HG03135 (cell line): ENCODE measurements at regions not wholly inside any gene's neighbourhood (a gene's known extent, or its start where the extent isn't known, plus 50 kb on each side); places are given as distances from the start of the nearest gene placed in this dataset.

ENCODE experiments used
- ATAC-seq: cut with Tn5 transposase; IDR thresholded peaks from one replicate; pipeline ENCODE4 v1.9.1; 2021; ENCODE audit warnings: mild to moderate bottlenecking, moderate library complexity; ENCODE audit not compliant: unreplicated experiment

DNA sequence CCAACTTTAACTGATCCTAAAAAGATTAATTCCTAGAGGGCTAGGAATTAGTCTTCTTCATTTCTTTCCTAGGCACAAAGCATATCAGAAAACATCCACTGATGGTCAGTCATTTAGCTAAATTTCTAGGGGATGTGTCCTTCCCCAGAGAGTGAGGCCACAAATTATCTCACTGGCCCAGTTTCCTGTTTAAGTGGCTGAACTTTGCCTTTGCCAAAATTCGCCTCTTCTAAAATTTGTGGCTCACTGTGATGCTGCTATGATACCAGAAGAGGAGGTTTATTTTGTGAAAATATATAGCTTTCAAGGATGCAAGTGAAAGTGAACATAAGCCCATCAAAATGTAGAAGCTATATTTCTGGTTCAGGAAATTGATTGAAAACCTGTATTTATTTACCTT, 98.1 kb upstream of the FER start:
- no peak for ATAC-seq

DNA sequence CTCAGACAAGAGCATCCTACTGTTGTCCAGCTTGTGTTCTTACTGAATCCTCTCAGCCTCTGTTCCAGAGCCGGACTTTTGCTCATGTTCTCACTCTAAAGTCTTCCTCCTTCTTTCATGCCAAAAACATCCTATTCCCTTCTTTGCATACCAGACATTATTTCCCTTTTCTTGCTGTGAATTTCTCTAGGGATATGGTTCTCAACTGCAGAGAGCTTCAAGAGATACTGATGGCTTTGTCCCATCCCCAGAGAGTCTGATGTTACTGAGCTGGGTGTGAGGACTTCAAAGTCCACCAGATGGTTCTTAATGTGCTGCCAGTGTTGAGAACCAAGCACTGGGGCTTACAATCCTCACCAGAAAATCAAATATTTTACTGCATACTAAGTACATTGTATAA, 98.6 kb upstream of the FER start:
- ATAC-seq: no peak

DNA sequence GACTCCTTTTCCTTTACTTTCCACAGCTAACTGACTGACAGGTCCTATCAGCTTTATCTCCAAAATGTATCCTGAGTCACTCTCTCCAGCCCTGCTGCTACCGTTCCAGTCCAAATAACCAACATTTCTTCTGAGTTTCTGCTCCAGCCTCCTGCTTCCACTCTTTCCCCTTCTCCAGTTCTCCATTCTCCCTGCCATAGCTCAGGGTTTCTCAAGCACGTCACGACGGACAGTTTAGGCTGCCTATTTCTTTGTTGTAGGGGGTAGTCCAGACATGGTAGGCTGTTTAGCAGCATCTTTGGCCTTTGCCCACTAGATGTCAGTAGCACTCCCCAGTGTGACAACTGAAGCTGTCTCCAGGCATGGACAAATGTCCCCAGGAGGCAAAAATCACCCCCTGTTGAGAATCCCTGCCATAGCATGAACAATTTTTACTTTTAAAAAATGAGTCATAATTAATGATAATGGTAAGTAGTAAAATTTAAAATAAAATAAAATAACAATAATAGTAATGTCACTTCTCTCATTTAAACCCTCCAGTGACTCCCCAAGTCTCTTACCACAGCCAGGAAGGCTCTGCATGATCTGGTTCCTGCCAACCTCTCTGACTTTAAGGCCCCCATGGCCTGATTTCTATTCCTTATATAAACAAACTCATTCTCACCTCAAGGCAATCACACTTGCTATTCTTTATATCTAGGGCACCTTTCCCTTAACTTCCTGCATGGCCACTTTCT, 105.4 kb upstream of the FER start:
- ATAC-seq: peak; percentile 99

- ATAC-seq: no peak
These were observed 106.1 kb upstream of the FER start for GRCh38 chr5:108641596-108641995.

GRCh38 chr5:108639366-108639765, 108.3 kb upstream of the FER start:
- no peak for ATAC-seq

GRCh38 chr5:108638021-108638420, 109.7 kb upstream of the FER start:
- ATAC-seq: no peak

DNA sequence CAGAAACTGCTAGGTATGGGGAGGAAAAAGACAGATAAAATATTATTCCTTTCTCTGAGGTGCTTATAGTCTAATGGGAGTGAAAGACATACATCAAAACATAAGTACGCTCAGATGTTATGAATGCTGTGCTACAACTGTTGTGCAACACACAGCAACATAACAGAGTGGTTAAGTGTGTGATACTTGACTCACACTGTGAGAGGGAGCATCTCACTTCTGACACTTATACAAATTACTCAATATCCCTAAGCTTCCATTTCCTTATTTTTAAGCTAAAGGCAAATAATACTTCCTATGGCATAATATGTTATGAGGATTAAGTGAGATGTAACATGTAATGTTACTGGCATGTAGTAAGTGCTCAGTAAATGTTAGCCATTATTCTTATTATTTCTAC, 110.6 kb upstream of the FER start:
- ATAC-seq: no peak

DNA sequence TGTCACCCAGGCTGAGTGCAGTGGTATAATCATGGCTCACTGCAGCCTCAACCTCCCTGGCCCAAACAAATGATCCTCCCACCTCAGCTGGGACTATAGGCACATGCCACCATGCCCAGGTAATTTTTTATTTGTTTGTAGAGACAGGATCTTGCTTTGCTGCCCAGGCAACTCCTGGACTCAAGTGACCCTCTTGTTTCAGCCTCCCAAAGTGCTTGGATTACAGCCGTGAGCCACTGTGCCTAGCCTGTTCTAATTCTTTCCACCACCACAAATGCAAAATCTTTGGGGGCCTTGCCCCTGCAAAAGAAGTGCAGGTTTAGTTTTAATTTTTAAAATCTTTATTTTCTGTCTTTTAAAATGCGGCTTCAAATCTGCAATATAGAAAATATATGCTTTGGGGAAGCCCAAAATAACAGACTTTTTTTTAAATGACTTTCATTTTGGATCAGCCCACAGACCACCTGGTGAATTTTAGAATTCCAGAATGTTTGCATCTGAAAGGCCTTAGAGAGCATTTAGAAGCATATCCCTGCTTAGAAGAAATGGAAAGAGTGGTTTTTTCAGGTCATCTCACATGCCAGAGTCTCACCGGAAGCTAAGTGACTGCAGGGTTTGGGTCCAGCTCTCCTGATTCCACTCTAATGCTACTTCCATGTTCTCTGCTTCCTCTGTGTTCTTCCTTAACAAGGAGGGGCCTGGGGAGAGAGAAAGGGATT, 111.4 kb upstream of the FER start:
- no peak for ATAC-seq

- peak; percentile 76 for ATAC-seq
These were observed 112.9 kb upstream of the FER start for GRCh38 chr5:108634617-108635288.

DNA sequence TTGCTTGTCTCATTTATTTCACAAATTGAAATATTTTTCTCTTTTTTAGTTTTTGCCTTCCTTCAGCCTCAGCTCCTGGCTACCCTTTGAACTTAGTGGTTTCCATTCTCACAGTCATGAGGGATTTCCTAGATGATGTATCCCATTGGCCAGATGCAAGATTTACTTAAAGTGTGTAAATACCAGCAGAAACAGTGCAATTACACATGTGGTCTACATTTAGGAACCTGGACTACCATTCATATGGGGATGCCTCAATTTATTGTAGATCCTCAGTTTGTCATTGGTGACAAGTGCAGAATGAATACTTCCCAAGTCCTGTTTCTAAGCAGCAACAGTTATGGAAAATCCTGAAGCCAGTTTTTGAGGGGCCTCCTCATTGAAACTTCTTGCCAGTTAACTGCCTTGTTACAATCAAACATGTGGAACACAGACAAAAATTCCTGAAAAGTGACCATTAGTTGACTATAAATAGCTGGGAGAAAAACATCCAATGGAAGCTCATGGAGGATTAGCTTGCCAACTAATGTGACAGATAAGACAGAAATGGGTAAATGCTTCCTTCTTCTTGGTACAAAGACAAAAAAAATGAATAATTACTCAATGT, 113.6 kb upstream of the FER start:
- ATAC-seq: no peak

- no peak for ATAC-seq
These were observed 117.7 kb upstream of the FER start for GRCh38 chr5:108629779-108630528.

DNA sequence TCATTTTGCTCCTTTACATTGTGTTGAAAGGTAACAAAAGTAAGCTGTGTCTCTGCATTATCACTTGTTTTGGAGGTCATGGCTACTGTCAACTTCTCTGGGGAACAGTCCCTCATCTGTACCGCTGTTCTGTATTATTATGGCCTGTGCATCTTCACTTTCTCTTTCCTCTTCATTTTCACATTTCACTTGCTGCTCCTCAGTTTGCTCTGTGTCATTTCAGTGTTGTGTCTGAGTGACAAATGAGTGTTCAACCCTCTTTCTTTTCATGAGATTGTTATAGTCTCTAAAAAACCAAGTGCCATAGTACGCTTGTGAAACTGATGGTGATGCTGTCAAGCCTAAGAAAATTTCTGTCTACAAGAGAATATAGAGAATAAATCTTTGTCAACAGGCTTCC, 122.0 kb upstream of the FER start:
- ATAC-seq: no peak

DNA sequence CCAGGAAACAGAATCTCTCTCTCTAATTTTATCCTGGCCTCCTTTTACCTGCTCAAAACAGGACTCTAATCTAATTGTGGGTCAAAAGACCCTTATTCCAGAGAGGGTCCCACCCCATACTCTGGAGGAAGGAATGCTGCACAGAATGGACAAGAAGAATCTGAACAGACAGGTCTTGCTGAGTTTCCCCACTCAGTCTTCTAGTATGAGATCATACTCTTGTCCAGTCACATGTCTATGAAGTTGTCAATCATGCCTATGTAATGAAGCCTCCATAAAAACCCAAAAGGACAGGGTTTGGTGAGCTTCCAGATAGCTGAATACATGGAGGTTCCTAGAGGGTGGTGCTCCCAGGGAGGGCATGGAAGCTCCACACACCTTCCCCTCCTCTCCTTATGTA, 123.9 kb upstream of the FER start:
- no peak for ATAC-seq

DNA sequence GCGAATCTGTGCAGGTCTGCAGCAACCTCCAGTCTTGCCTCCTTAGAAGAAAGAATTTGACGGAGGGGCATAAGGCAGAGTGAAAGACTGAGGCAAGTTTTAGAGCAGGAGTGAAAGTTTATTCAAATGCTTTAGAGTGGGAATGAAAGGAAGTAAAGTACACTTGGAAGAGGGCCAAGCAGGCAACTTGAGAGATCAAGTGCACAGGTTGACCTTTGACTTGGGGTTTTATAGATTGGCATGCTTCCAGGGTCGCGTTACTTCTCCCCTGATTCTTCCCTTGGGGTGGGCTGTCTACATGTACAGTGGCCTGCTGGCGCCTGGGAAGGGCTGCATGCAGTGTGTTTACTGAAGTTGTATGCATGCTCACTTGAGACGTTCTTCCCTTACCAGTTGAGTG, 127.2 kb upstream of the FER start:
- no peak for ATAC-seq

DNA sequence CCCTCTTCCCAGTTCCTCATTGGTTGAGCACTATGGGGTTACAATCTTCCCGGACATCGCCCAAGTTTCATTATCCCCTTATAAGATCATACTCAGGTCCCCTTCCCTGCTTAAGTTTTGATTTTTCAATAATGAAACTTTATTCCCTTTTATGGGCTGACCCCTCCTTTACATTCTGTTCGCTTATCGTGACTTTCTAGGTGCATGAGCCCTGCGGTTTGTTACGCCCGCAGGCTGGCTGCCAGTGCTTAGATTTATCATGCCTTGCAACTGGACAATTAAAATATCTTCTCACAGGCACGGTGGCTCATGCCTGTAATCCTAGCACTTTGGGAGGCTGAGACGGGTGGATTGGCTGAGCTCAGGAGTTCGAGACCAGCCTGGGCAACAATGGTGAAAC, 127.9 kb upstream of the FER start:
- ATAC-seq: no peak

- ATAC-seq: no peak
These were observed 129.9 kb upstream of the FER start for GRCh38 chr5:108617467-108618435.

- no peak for ATAC-seq
These were observed 132.5 kb upstream of the FER start for GRCh38 chr5:108615216-108615615.

DNA sequence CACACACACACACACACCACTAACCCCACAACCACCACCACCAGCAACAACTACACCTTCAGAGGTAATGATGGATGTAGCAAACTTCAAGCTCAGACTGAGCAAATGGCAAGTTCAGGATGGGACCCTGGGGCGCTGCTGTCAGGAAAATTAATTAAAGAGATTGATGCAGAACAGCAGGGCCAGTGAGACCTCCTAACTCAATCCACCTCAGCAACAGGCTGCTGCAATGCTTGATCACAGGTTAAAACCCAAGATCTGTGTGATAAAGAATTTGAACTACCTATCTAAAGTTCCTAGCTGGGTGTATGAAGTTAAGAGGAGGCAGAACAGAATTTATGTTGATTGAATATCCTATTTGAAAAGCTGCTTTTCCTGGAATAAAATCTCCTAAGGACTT, 140.3 kb upstream of the FER start:
- no peak for ATAC-seq

DNA sequence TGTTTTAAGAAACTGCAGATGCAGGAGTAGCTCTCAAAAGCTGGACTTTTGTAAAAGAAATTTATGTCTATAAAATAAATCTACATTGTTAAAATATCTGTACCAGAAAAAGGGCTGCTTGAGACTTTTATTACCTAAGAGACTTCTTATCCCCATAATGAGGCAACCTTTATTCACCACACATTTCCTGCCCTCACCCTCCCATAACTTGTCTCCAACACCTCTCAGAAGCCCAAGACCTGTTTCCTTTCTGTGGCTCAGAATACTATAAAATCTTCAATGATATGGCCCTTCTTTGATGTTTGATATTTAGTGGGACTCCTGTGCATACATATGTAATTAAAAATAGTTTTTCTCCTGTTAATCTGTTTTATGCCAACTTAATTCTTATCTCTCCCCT, 141.5 kb upstream of the FER start:
- ATAC-seq: no peak

DNA sequence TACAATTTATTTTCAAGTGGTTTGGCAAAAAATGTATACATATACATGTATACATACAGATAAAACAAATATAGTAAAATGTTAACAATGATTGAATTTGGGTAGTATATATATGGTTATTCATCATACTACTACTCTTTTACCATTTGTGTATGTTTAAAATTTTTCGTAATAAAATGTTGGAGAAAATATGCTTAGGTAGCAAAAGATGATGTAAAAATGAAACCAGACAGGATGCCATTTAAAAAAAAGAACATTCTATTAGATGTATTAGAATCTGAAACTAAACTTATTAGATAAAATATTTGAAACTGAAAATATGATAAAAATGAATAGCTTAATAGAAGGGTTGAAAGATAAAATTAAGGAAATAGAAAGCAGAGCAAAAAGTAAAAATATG, 144.9 kb upstream of the FER start:
- ATAC-seq: no peak
